GM10266 (cell line): ENCODE measurements at regions not wholly inside any gene's neighbourhood (a gene's known extent, or its start where the extent isn't known, plus 50 kb on each side); places are given as distances from the start of the nearest gene placed in this dataset.

ENCODE experiments used
- DNase-seq: peaks from one replicate; pipeline ENCODE4 v3.0.0; 2012; ENCODE audit errors: extremely low spot score
- TF ChIP-seq, protein P1 (sequence below): IDR thresholded peaks from 2 replicates; pipeline ENCODE4 v1.5.1; 2012; ENCODE audit warnings: mild to moderate bottlenecking, low read depth; ENCODE audit not compliant: control insufficient read depth, insufficient read depth; ENCODE audit errors: missing control alignments

DNA sequence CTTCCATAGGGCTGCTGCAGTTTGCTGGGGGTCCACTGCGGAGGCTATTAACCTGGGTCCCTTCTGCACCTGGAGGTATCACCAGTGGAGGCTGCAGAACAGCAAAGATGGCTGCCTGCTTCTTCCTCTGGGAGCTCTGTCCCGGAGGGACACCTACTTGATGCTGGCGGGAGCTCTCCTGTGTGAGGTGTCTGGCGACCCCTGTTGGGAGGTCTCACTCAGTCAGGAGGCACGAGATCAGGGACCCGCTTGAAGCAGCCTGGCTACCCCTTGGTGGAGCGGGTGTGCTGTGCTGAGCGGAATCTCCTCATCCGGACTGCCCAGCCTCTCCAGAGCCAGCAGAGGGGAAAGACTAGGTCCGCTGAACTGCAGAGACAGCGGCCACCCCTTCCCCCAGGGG lies 56.0 kb upstream of the CTXND1 start:
- DNase-seq, result no peak
- TF ChIP-seq, protein P1, sequence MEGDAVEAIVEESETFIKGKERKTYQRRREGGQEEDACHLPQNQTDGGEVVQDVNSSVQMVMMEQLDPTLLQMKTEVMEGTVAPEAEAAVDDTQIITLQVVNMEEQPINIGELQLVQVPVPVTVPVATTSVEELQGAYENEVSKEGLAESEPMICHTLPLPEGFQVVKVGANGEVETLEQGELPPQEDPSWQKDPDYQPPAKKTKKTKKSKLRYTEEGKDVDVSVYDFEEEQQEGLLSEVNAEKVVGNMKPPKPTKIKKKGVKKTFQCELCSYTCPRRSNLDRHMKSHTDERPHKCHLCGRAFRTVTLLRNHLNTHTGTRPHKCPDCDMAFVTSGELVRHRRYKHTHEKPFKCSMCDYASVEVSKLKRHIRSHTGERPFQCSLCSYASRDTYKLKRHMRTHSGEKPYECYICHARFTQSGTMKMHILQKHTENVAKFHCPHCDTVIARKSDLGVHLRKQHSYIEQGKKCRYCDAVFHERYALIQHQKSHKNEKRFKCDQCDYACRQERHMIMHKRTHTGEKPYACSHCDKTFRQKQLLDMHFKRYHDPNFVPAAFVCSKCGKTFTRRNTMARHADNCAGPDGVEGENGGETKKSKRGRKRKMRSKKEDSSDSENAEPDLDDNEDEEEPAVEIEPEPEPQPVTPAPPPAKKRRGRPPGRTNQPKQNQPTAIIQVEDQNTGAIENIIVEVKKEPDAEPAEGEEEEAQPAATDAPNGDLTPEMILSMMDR, result no peak

- TF ChIP-seq, protein P1, result peak; percentile 27
- DNase-seq, result no peak
Measured at GRCh38 chr15:80309769-80310384, 57.9 kb upstream of the CTXND1 start.

DNA sequence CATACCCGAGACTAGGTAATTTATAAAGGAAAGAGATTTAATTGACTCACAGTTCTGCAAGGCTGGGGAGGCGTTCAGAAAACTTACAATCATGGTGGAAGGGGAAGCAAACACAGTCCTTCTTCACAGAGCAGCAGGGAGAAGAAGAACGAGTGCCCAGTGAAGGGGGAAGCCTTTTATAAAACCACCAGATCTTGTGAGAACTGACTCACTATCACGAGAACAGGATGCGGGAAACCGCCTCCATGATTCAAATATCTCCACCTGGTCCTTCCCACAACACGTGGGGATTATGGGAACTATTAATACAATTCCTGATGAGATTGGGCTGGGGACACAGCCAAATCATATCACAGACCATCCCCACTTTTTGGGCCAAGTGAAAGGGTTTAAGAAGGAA lies 58.8 kb upstream of the CTXND1 start:
- TF ChIP-seq, protein P1, result no peak
- DNase-seq, result no peak

GRCh38 chr15:80315289-80315987 lies 63.4 kb upstream of the CTXND1 start:
- DNase-seq, result no peak
- TF ChIP-seq, protein P1, result no peak

DNA sequence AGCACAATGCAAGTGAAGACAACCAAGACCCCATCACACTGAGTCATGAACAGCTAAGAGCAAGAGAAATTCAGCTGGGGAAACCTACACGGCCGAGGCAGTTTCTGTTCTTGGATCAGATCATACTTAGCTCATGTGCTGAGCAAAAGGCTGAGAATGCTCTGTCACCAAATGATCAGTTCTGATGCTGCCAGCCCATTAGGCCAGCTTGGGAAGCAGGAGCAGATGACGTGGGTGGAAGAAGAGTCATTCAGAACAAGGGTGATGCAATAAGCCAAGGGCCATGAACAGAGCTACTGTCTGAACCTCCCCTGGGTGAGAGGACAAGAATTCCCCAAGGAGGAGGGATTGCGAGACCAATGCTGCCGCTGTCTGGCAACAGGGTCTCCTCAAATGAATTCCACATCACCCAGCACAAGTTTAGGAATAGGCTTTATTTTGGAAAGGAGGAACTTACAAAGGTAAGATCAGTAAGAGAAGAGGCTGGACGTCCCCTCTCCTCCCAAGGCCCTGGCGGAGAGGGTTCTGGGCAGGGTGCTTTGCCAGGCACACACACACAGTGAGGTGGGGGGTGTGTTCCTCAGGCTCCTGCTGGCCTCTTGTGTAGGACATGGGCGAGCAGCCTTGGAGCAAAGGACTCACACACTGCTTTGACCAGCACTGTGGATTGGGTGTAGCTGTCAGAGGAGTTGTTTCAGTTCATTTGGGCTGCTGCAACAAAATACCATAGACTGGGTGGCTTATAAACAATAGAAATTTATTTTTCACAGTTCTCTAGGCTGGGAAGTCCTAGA lies 65.6 kb upstream of the CTXND1 start:
- DNase-seq, result no peak
- TF ChIP-seq, protein P1, result no peak

GRCh38 chr15:80321853-80322252 lies 69.8 kb upstream of the CTXND1 start:
- TF ChIP-seq, protein P1, result no peak
- no peak for DNase-seq
